Ramos (cell line): ENCODE measurements at regions not wholly inside any gene's neighbourhood (a gene's known extent, or its start where the extent isn't known, plus 50 kb on each side); places are given as distances from the start of the nearest gene placed in this dataset.
"Not testable (repeated sequence)": the region's sequence is repeated elsewhere in the genome, so short reads cannot be mapped to it uniquely, and the experiment has no call there.

Experiments used
- in situ Hi-C: fragments of 300-500 bp; cut with MboI; formaldehyde crosslinking; loops from one replicate; pipeline ENCODE4 v1.14.3; 2022; ENCODE audit warnings: low sequenced_read_pairs; ENCODE audit not compliant: unreplicated experiment

DNA sequence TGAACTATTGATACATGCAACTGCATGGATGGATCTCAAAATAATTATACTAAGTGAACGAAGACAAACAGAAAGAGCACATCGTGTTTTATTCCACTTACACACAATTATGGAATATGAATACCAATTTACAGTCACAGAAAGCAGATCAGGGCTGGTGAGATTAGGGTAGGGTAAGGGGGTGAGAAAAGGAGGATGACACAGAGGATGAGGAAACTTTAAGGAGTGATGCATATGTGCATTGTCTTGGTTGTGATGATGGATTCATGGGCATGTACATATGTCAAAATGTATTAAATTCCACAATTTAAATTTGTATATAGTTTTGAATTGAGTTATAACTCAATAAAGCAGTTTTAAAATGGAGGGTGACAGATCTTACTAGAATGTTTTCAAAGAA lies 548.9 kb downstream of the PYDC2 start:
- in situ Hi-C loops: no loop called here

DNA sequence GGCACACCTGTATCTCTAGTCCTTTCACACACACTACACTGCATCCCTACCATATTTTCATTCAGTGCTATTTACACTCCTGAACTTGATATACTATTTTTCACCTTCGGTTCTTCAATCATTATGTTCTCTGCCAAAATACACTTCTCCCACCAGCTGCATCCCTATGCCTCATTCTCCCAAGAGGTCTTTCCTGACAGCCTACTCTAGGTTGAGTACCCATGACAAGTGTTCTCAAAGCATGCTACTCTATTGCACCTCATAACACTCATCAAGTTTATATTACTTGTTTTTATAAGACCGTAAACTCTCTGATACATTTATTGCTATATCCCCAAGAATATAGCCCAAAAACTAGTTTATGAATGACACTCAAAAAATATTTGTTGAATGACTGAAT lies 549.5 kb downstream of the PYDC2 start:
- in situ Hi-C loops: no loop called here

DNA sequence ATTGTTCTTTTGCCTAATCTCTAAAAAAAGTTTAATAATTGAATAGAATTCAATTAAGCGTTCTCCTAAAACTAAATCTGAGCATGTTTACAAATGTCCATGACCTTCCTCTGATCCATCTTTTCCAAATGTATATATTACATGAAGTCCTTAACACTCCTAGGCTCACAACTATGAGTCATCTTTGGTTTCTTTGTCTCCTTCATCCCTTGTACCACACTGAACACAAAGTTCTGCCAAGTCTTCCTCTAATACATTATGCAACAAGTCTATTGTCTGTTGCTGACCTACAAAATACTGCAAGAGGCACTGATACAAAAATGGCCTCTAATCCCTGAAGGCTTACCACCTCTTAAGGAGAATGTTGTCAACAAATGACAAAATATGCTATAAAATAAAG lies 550.2 kb downstream of the PYDC2 start:
- in situ Hi-C loops: no loop called here

DNA sequence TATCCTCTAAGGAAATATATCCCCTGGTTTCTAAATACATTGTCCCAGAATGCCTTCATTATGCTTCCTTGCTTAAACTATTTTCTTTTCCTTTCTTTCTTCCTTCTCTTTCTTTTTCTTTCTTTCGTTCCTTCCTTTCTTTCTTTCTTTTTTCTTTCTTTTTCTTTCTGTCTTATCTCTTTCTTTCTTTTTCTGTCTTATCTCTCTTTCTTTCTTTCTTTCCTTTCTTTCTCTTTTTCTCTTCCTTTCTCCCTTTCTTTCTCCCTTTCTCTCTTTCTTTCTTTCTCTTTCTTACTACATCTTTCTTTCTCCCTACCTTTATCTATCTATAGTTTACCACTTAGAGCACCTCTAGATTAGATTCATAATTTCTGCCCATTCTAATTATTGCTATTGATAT lies 552.1 kb downstream of the PYDC2 start:
- in situ Hi-C loops: no loop called here

DNA sequence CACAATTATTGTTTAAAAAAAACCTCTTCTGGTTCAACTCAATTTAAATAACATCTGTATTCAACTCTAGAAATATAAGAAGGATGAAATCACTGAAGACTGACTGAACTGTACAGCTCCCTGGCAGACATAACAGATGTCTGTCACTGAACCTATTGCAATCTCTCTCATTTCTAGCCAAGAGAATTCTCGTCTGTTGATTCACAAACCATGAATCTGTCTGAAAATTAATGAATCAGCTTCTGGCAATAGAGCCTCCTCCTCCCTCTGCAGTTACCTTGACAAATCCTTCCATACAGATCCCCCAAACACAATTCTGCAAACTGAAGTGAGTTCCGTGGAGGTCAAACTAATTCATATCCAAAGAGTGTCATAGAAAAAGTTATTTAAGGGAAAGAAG lies 561.4 kb downstream of the PYDC2 start:
- in situ Hi-C loops: no loop called here

DNA sequence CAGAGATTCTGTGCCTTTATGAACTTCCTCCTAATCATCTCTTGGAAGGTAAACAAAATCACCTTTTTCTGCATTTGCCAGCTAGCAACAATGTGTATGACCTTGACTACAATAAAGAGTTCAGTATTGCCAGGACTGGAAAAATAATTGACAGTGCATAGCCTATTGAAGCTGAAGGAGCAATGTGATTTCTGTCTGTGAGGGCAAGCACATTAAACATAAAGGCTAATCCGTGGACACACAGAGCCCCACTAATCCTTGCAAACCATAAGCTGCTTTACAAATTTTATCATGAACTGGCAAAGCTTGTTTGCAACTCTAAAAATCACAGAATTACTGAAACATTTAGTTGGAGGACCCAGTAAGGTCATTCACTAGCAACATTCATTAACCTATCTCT lies 563.8 kb downstream of the PYDC2 start:
- in situ Hi-C loops: no loop called here

DNA sequence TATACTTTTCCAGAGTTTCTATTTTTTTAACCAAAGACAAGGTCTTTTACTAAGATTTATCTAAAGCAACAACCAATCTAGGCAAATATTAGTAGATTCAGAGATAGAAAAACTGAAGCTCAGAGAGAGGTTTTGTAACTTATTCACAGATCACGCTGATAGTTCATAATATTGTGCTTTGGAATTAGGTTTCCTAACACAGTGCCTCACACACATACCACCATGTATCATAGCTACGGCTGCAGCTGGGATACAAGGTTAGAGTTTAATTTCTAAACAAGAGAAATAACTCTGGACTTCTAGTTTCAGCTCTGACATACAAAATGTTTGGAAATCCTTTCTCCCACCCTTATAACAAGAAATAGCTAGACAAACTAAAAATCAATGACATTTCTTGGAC lies 565.7 kb downstream of the PYDC2 start:
- in situ Hi-C loops: no loop called here

DNA sequence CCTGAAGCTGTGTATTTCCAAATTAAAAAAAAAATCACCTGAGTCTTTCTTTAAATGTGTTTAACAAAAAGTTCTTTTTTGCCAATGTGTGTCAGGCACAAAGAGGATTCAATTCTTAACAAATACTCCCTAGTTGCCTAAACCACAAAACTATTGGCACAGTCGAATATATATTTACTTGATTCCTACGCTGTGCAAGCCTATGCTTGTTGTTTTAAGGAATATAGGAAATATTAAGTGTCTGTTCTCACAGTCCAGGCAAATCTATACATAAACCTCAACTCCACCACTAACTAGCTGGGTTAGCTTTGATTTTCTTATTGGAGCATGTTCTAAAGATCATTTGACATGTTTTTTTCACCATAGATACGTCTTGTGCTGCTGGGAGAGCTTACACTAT lies 571.0 kb downstream of the PYDC2 start:
- in situ Hi-C loops: no loop called here

DNA sequence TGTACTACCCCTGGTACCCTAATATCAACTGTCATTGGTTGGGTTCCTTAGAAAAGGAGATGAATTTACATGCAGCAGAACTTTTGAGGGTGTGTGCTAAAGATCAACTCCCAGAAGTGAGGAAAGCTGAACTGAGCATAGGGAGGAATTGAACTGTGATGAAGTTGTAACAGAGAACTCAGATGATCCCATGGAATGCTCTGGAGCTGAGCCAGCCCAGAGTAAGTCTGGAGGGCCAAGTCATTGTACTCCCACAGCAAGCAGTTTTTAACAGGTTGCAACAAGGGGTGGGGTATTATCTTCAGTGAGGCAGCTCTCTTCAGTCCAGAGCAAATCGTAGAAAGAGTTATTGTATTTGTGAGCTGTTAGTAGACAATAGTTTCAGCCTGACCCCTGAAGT lies 572.3 kb downstream of the PYDC2 start:
- in situ Hi-C loops: no loop called here

DNA sequence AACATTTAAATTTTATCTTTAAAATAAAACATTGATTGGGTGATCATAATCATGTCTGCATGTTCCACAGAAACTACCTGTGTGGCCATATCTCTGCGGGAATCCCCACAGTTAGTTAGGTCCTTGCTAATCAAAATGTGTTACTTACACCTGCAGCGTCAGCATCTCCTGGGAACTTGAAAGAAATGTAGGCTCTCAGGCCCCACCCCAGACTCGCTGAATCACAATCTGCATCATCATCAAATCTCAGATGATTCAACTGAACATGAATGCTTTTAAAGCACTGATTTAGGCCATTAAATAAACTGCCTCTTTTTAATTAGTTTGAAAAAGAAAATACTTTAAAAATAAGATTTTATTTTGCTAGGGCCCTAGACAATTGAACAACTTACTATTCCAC lies 577.8 kb downstream of the PYDC2 start:
- in situ Hi-C loops: no loop called here

DNA sequence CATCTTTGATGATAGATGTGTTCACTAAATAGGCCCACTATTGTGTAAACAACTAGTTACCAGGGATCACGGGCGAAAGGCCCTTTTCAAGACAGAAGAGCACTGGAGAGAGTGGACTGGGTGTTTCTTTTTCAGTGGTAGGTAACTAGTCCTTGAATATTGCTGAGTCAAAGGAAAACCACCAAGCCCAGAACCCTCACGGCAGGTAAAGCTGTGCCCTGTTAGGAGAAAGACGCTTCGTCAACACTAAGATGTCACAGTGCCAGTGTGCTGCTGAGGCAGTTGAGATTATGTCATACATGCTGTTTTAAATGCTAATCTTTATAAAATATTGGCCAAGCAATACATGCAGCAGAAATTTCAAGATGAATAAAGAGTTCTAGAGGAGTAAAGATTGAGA lies 578.6 kb downstream of the PYDC2 start:
- in situ Hi-C loops: no loop called here

DNA sequence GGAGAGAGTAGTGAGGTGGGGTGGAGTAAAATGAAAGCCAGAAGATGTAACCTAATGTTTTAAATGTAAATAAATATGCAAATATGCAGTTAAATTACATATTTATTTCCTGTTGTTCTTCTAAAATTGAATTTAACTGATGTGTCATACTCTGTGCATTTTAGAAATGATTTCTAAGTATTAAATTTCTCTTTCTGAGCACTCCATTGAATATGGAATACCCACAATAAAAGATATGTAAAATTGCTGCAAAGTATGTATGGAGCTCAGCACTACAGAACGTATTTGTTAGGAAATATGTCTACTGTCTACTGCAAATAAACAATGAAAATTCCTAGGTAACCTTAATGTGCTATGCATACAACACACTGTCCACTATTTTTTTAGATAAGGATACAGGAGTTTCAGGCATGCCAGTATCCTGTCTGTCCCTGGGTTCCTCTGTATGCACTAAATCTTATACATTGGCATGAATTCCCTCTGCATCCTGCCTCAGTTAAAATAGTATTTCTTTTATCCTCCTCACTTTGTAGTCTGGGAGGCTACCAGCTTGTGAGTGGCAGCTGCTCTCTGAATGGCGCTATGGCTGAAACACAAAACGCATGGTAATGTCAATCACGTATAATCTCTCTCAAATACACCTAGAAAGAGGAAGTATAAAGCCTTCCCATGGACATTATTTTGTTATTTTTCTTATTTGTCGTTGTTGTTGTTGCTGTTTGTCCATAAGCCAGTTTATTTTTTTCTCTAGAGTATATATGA lies 579.5 kb downstream of the PYDC2 start:
- in situ Hi-C loops: loop anchor here (10.0 kb wide), 1 partner anchor 144 kb away; no protein-coding TSS in a partner anchor

DNA sequence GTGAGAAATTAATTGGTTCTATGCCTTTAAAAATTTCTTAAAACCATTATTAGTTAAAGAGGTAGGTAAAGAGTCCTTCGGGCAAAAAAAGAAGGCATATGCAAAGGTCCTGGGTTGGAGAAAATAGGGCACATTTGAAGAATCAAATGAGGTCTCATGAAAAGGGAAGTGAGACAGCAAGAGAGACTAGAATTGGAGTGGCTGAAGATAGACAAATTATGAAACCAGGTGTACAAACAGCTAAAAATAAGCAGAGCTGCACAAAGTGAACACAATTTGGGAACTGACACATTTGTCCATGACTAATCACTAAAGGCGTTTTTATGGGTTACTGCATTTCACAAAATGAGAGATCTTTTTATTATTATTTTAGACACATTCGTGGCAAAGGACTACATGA lies 581.2 kb downstream of the PYDC2 start:
- in situ Hi-C loops: loop anchor here (10.0 kb wide), 1 partner anchor 143 kb away; no protein-coding TSS in a partner anchor

DNA sequence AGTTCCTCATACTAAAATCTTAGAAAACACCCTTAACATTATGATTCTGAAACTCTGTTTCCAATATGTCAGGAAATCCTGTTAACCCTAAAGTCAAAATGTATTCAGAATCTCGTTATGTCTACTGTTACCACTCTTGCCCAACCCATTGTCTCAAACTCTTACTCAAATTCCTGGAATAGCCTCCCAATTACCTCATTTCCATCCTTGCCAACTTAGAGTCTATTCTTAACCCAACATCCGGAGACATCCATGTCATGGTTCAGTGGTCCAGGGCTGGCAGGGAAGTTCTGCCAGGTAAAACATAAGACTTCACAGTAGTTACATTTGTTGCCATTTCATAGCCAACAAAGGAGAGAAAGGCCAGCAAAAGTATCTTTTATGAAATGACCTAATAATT lies 593.9 kb downstream of the PYDC2 start:
- in situ Hi-C loops: no loop called here

DNA sequence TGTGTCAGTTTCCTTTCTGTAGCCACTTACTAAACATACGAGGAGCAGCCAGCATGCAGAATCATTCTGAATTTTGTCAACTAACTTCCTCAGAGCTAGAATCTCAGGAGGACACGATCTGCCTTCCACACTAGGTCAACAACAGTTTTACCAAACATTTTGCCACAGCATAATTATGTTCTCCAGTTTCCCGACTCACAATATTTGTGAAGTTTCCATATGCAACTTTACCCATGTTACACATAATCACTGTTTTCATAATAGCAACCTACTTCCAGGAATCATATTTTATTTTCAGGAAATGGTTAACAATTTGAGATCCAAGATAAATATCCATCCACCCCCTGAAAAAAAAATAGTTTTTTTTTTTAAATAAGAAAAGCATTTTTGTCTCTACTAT lies 595.0 kb downstream of the PYDC2 start:
- in situ Hi-C loops: no loop called here

DNA sequence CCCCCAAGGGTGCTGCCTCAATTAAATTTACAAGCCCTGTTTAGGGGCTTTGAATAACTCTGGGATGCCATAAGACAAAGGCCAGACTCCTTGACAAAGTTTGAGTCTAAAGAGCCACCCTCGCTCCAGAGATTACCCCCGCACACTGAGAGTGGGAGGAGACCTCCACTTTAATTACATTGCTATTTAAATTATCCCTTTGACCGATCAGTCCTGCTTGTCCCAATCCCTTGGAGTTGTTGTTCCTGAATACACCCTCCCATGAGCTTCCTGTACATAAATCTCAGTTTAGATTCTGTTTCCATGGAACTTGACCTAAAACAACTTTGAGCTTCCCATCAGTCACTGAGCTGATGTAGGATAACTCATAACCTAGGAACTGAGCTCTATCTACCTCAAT lies 596.3 kb downstream of the PYDC2 start:
- in situ Hi-C loops: no loop called here

DNA sequence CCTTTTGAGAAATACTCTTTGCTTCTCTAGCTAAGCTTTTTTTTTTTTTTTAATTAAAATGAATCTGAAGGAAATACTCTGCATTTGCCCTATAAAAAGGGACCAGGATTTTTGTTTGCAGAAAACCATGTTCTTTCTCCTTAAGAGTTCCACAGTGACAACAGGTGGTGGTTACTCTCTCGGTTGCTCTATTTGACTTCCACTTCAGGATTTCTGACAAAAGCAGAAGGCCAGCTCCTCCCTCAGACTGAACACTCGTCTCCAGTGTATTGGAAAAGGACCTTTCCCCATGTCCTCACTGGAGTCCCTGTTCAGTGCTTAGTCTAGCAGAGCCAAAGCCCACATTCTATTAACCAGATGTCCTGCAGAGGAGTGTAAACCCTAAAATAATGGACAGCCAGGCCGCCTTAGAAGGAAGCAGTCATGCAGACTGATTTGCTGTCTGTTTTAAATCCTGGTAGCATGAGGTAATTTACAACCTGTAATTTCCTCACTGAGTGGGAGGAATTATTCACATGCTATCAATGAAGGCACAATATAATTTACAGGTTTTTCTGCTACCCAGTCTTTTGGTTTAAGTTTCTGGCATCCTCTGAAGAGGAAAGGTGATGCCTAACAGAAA lies 599.3 kb downstream of the PYDC2 start:
- in situ Hi-C loops: no loop called here

DNA sequence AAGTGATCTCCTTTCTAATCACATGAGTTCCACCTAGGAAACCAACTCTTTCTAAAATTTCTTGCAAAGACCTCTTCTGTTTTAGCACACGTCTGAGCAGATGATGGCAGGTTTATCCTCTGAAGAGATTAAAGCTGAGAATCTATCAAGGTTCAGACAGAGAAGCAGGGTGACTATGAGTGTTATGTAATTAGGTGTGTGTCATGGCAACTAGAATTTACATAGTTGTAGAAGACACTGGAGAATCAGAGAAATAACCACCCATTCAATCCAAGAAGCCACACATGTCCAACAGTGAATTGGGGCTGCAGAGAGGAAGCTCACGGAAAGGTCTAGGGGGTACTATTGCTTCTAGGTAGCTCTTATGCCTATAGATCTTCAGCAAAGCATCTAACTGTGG lies 600.5 kb downstream of the PYDC2 start:
- in situ Hi-C loops: no loop called here

DNA sequence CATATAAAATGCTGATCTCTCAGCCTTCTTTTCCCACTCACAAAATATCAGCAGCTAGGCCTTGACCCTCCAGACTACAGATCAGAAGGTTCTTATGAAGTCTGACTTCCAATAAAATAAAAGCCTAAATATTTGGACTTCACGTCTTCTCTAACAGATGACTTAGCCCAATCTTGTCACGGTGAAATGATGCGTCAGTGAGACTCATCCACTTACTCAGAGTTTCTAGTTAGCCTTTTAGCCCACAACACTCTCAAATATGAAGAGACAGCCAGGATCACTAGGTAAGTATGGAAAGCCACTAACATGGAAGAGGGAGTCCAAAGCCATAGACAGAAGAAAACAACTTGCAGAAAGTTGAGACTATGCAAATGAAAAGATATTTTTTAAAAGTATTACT lies 601.2 kb downstream of the PYDC2 start:
- in situ Hi-C loops: no loop called here

DNA sequence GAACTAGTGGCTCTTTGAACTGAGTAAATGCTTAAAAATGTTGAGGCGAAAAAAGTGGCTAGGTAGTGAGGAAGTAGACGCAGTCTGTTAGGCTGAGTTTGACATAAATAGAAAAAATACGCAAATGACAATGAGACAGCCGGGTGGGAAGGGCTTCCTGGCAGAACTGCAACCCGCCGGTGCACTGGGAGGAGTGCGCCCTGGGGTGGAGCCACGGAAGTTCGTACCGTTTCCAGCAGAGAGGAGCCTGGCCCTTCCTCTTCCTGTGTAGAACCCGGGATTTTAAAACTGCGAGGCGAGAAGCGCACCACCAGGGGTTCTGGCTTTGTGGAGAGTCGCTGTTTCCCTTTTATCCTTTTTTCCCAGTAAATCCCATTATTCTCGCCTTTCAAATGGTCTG lies 602.6 kb downstream of the PYDC2 start:
- in situ Hi-C loops: no loop called here

DNA sequence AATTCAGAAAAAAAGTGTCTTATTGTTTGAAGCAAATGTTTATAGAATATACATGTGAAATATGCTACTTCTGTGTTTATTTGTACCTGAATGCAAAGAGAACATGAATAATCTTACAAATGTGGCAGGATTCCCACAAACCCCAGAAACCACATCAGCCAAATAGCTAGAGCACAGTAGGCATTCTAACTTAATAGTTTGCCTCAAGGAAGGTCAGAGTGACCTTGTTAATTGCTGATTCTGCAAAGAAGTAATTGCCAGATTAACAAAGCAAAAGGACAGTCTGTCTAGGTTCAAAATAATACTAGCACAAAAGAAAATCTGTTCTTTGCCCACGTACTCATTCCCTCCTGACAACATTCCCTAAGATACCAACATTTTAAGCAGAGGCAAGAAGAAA lies 604.0 kb downstream of the PYDC2 start:
- in situ Hi-C loops: no loop called here

DNA sequence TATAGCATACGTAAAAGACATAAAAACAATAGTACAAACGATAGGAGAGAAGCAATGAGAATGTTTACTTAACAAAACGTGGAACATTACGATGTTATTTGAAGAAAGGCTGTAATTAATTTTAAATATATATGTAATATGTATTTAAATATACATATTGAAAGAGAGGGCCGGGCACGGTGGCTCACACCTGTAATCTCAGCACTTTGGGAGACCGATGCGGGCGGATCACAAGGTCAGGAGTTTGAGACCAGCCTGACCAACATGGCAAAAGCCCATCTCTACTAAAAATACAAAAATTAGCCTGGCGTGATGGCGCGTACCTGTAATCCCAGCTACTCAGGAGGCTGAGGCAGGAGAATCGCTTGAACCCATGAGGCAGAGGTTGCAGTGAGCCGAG lies 605.3 kb downstream of the PYDC2 start:
- in situ Hi-C loops: not testable (repeated sequence)
